AG08396 (cell line): ENCODE measurements at regions not wholly inside any gene's neighbourhood (a gene's known extent, or its start where the extent isn't known, plus 50 kb on each side); places are given as distances from the start of the nearest gene placed in this dataset.

Source experiments
- DNase-seq: peaks from one replicate; pipeline ENCODE4 v3.0.0; 2012; ENCODE audit warnings: low spot score, mixed read lengths

DNA sequence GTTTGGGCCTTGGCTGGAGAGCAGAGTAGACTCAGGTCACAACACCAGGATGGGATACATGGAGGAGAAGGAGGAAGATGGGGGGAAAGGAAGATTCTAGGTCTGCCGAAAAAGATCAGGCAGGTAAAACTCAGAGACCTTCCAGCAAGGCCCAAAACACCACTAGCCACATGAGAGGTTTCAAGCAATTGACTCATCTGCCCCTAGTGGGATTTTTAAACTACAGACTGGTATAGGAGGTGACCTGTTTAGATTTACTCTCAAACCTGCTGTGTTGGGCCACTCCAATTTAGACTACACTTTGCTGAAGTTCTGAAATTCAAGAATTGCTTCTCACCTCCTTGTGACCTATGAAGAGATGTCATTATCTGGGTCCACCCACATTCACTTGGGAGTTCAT is 236.9 kb upstream of the SASH1 start:
- no peak for DNase-seq

DNA sequence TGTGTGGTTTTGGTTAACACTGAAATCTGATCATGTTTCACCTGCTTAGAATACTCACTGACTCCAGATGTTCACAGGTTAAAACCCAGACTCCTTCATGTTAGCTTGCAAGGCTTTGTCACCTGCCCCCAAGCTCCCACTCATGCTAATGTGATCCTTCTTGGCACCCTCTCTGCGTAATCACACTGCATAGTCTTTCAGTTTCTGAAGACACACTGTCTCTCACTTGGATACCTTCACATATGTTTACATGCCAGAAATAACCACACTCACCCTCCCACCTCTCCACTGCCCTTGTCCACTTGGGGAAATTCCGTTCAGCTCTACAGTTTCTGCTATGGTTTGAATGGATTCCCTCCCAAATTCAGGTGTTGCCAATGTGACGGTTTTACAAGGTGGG is 234.7 kb upstream of the SASH1 start:
- no peak for DNase-seq

DNA sequence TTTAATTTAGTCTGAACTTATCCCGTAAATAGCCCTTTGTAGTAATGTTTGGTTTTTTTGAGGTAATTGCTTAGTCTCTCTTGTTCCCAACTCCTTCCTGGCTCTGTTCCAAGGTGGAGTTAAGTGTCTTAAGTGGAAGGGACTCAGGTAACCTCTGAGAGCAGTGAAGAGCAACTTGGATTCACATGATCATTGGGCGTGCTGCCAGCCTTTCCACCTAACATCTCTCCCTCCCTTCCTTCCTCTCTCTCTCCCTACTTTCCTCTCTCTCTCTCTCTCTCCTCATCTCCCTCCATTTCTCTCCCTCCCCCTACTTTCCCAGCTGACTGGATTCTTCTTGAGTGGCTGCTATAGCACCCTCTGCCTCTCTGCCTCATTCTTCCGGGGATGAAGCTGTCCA is 232.9 kb upstream of the SASH1 start:
- no peak for DNase-seq

GRCh38 chr6:148110925-148111324 is 231.7 kb upstream of the SASH1 start:
- no peak for DNase-seq

DNA sequence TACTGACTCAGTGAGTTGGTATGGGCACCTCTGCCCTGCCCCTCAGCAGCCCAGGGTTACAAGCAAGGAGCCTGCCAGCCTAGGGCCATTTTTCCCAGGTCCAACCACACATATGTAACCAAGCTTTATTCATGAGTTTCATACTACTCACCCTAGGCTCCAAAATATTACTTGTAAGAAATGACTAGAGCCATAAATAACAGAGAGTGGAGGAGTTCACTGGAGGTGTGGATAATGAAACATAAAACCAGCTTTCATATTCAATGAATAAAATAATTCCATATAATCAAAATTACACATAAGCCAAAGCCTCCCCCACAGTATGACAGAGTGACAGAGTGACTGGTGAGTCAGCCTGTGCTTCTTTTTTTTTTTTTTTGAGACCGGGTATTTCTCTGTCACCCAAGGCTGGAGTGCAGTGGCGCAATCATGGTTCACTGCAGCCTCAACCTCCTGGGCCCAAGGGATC is 229.8 kb upstream of the SASH1 start:
- no peak for DNase-seq

DNA sequence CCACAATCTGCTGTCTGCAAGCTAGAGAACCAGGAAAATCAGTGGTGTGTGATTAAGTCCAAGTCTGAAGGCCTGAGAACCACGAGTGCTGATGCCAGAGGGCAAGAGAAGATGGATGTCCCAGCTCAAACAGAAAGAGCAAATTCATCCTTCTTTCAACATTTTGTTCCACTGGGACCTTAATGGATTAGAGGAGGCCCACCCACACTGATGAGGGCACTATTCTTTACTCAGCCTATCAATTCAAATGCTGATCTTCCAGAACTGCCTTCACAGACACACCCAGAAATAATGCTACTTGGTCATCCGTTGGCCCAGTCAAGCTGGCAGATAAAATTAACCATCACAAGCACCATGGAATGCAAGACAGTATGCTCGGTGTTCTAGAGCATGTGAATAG is 226.6 kb upstream of the SASH1 start:
- DNase-seq, result no peak

DNA sequence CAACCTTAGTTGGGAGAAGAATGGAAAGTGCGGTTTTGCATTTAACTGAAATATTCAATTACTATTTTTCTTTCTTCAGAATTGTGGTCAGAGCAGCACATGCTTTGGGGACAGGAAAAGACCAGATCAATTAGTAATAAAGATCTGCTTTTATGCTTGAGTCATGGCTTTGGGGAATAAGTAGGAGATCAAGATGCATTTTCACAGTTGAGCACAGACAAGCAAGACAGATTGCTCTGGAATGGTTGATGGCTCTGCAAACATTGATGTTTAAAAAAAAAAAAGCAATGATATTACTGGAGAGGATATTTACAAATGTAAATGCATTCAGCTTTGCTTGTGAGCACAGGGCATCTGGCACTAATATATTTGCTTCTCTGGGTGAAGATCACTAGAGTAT is 224.4 kb upstream of the SASH1 start:
- DNase-seq, result no peak

DNA sequence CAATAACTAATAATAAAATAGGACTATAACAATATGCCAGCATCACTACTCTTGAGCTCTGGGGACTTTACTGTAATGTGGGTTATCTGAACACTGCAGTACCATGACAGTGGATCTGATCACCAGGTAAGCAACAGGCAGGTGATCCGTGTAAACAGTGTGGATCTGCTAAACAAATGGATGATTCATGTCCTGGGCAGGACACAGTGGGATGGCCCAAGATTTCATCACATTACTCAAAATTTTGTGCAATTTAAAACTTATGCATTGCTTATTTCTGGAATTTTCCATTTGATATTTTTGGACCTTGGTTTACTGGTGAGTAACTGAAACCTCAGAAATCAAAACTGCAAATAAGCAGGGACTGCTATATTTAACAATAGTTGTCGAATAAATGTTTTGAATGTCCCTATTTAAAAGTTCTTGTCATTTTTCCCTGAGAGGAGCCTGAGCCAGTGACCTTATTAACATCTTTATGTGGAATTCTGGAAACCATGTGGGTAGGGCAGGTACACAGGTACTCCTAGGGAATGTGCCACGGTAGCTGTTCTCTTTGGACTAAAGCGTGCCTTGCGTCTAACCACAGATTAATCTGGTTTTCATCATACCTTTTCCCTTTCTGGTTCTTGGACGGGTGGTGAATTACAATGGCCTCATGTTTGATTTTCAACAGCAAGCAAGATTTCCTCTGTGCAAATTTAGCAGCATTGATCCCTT is 214.5 kb upstream of the SASH1 start:
- DNase-seq, result no peak

GRCh38 chr6:148134592-148134991 is 208.0 kb upstream of the SASH1 start:
- DNase-seq, result no peak

GRCh38 chr6:148136586-148136985 is 206.1 kb upstream of the SASH1 start:
- DNase-seq, result no peak

GRCh38 chr6:148137652-148138051 is 205.0 kb upstream of the SASH1 start:
- DNase-seq, result no peak

GRCh38 chr6:148138573-148138972 is 204.1 kb upstream of the SASH1 start:
- DNase-seq, result no peak

GRCh38 chr6:148140772-148141557 is 201.7 kb upstream of the SASH1 start:
- no peak for DNase-seq

DNA sequence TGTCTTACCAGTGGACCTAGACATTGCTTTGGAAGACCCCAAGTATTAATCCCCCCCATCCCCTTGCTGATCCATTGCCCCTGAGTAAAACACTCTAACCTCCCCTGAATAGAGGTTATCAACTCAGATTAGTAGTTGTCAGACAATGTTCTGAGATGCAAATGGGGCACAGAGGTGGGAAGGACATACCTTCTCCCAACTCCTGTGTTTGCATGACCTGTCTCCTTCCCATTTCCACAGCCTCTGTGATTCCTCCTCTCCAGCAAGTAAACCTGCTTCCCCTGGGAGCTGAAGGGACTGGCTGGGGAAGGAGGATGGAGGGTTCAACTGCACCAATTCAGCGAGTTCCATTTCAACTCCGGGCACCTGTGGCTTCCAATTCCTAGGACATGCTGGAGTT is 199.8 kb upstream of the SASH1 start:
- no peak for DNase-seq

DNA sequence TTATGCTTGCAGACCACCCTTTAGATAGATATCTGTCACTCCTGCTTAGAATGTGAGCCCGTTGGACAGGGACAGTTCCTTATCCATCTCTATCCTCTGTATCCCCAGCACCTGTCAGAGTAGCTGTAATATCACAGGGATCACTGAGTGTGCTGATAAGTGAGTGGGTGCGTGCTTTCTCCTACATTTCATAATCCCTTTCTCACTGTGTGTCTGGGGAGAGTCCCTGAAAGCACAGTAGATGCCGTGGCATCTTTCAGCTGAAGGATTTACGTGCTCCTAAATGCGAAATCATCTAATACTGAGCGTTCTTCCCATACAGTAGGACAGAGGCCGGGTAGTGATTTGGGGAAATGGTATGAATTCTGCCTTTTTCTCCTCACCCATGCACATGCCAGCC is 198.9 kb upstream of the SASH1 start:
- DNase-seq, result no peak

- DNase-seq, result peak; percentile 63
Measured at GRCh38 chr6:148144917-148145521, 197.6 kb upstream of the SASH1 start.

GRCh38 chr6:148146717-148147462 is 195.7 kb upstream of the SASH1 start:
- DNase-seq, result no peak

GRCh38 chr6:148147463-148147830 is 195.2 kb upstream of the SASH1 start:
- DNase-seq, result no peak

GRCh38 chr6:148151896-148152643 is 190.6 kb upstream of the SASH1 start:
- no peak for DNase-seq

GRCh38 chr6:148154668-148155067 is 188.0 kb upstream of the SASH1 start:
- no peak for DNase-seq

GRCh38 chr6:148155293-148155692 is 187.3 kb upstream of the SASH1 start:
- DNase-seq, result no peak

DNA sequence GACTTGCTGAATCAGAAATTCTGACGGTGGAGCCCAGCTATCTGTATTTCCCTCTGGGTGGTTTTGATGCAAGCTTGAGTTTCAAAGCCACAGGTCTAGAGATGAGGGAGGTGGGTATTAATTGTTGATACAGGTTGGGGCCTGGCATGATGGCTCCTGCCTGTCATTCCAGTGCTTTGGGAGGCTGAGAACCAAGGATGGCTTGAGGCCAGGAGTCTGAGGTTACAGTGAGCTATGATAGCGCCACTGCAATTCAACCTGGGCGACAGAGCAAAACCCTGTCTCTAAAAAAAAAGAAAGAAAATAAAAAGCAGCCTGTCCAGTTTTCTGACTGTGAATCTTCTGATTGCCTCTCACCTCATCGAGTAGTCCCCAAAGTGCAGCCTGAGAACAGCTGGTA is 184.8 kb upstream of the SASH1 start:
- no peak for DNase-seq
